GM18507 (cell line): ENCODE measurements at regions not wholly inside any gene's neighbourhood (a gene's known extent, or its start where the extent isn't known, plus 50 kb on each side); places are given as distances from the start of the nearest gene placed in this dataset.

Source experiments
- DNase-seq: peaks from one replicate; pipeline ENCODE4 v3.0.0; 2011; ENCODE audit warnings: low read depth; ENCODE audit not compliant: insufficient read length; ENCODE audit errors: extremely low spot score
- FAIRE-seq: peaks from 2 replicates; lab custom pipeline; 2011; peaks lifted over from hg19 to GRCh38; lab: Jason Lieb, UNC

DNA sequence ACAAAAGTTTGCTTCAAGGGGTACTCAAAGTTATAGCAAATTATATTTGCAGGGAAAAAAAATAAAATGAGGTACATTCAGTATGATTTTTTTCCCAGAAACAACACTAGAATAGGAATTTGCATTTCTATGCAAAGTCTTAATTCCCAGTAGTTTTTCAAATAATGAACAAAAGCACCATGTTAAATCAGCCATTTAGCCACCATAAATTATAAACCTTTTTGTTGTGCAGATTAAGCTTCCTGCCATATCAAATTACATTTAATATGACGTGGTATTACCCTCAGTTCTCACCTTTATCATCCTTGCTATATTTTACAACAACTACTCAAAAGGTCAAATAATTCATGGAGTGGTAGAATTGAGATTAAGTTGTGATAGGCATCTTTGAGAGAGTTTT, 136.6 kb upstream of the FRY start:
- FAIRE-seq (no peak), DNase-seq (no peak)

DNA sequence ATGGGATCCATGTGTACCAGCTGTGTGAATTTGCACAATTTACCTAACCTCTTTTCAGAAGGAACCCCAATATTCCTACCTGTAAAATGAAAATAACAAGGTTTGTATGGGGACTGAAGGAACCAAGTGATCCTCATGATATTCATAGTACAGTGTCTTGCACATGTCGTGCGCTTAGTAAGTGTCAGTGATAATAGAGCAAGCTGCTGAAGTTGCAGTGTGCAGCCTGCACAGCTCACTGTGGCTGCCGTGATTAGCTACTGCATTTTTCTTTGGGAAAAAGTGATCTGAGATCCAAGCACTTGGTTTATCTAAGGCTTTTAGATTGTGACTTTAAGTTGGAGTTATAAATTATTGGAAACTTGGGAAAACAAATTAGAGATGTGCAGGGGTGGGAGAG, 135.9 kb upstream of the FRY start:
- no peak for FAIRE-seq
- no peak for DNase-seq

DNA sequence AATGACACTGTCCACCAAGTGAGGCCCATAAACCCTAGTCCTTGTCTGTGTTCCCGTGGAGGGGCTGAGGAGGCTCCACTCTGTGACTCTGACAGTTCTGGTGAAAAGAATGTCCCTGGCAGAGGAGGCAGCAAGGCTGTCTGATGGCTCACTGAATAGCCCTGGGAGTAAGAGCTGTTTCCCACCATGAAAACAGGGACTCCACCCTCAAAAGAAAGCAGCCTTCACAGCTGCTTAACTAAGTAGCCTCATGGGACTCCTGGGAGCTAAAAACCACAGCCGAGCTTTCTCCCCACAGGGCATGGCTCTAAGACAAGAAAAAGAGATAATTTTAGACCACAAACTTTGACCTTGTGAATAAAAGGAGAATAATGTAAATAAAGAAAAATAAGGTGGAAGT, 135.1 kb upstream of the FRY start:
- FAIRE-seq (peak; percentile 58), DNase-seq (no peak)

DNA sequence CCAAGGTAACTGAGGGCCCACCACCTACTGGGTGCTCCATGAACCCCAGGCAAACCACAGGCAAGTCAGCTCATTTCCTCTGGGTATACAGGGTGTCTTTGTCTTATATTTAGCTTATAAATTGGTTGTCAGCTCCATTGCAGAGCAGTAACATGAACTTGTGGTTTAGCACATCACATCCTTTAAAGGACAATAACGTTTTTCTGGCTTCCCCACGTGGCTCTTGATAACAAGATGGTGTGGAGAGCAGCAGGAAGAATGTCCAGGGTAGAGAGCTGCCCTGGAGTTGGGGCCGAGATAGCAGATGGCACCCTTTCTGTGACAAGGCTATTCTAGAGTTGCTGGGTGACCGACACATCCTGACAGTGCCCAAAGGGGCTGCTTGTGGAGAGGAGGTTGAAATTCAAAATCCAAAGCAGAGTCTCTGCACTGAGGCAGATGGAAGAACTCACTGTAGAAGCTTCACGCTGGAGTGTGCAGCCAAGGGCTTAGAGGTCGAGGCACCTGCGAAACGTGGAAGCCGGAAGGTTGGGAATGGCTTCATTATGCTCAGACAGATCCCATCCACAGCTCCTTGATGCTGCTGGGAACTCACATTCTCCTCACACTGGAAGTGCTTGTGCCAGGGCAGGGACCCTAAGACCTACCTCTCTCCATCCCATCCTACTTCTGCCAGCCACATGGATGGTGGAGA, 133.0 kb upstream of the FRY start:
- DNase-seq: no peak
- FAIRE-seq: no peak

DNA sequence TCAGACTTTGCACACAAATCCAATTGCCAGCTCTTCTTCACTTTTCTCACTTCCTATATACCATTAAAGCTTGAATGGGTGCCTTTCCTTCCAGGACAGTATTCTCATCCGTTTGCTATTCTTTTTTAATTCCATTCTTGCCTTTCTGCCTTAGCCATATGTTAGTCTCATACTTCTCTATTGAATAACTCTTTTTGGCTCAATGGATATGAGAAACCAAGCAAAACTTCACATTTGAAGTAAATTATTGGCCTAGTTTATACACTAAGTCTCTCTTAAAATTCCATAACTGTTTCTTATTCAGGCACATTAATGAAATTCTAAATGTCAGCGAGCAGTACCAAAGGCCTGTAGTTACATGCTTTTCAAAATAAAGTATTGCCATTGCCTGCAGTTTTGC, 129.6 kb upstream of the FRY start:
- FAIRE-seq (no peak), DNase-seq (no peak)

DNA sequence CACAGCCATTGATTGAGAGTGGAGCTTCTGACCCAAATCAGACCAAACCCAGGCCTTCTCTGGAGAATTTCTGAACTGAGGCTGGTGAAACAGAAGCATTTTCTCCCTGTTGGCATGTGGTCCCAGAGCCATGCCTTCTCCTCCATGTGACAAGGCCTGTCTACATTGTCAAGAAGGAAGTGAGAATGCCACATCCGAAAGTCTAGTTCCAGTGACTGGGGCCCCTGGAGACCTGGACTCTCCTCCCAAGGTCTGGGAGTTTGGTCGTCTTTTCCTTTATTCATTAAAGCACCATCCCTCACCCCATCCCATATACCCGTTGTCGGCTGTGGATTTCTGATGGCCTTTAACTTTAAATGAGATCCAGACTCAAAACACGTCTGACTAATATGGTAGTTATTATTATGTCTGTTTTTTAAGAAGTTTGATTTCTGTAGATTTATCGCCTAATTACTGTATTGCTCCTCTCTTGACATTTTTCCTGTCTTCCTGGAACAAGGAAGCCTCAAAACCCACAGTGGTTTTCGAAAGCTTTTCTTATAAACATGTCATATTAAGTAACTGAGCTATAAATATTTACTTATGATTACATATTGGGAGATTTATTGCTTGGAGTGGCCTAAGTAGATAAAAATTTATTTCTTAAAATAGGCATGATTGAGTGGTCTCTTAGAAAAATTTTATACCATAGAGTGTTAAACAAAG, 128.3 kb upstream of the FRY start:
- DNase-seq (no peak), FAIRE-seq (no peak)

DNA sequence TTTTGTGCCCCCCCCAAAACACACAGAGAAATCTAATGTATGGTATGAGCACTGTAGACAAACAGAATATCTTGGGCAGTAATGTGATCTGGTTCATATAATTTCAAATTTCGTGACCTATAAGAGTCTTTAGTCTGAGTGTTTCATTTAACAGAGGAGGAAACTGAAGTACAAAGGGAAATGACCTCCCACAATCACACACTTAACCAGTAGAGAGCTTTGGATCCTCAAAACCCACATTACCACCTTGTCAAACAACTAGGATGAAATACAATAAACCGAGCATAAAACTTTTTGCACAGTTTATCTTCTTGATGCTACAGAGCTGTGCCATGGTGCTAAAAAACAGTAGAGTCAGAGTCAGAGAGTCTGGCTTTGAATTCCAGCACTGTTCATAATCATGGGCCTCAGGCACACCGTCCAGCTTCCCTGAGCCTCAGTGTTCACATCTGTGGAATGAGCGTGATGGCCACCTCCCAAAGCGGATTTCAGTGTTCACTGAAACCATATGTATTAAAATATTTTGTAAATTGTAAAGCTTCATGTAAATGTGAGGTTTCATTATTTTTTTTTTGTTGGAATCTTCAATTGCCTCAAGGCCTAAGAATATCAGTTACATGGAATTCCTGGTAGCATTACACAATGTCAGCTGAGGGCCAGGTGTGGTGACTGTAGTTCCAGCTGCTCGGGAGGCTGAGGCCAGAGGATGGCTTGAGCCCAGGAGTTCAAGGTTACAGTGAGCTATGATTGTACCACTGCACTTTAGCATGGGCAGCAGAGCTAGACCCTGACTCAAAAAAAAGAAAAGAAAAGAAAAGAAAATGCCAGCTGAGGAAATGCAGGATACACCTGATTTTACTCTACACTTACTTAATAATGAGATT, 126.4 kb upstream of the FRY start:
- DNase-seq (no peak), FAIRE-seq (no peak)

DNA sequence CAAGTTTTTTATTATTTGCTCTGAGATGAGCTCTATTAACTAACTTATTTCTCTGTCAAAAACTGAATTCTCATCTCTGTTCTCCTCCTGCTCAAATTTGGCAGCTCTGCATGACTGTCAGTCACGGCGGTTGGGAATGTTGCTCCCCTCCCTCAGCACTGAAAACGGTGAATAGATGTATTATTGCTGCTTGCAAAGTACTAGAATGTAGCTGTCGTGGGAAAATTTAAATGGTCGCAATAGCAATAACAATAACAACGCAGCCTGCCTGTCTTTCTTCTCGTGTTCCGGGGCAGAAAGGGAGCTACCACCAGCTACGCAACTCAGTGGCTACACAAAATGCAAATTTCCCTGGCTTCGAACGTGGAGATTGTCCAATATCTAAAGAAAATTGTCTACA, 125.6 kb upstream of the FRY start:
- FAIRE-seq (no peak), DNase-seq (no peak)

DNA sequence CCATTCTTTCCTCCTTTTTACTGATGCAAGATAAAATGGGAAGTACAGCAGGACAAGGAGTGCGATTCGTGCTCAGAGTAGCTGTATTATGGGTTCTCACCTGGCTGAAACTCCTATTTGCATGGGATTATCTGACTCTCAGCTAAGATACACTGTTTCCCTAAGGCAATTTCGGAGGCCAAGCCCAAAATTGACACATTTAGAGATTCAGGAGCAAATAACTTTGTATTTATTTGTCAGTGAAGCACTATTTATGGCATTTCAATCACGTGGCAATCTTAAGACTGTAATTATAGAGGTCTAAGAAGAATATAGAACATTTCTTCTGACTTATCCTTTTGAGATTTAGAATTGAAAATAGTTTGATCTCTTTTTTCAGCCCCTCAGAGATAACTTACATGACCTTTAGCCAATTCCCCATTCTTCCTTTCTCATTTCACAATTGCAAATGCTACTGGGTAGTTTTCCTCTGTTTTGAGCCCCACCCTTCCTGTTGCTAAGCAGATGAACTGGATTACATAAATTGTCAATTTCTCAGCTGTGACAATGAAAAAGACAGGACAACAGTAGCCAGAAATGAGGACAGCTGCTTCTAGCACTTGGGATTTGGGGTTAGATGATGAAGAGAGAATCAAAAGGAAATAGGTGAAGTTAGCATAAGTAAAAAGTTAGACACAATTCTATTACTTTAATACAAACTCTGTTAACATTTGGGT, 122.7 kb upstream of the FRY start:
- FAIRE-seq: no peak
- DNase-seq: no peak

DNA sequence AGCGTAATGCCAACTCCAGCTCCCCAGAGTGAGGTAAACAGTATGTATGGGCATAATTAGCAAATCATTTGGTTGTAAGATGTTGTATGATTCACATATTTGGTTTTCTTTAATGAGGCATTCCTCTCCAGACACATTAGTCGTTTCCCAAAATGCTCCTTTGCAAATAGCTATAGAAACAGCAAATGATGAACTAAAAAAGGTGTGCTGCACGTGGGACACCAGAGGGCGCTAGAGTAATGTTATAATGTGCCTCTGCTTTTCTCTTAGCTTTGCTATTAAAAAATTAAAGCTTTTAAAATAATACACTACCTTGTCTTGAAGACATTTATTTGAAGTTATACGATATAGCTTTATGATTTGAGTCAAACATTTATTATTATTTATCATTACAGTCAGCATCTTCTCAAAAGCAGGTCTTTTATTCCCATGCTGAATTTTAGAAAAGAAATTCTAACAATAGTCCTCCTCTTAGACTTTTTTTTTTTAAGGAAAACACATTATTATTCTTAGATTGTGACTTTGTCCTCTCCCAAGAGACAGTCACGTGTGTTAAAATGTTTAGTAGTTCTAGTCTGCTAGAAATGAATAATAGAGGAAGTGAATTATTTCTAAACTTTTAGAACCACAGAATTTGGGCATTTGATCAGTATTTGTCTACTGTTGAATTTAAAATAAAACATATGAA, 121.6 kb upstream of the FRY start:
- FAIRE-seq: peak; percentile 82
- DNase-seq: no peak

DNA sequence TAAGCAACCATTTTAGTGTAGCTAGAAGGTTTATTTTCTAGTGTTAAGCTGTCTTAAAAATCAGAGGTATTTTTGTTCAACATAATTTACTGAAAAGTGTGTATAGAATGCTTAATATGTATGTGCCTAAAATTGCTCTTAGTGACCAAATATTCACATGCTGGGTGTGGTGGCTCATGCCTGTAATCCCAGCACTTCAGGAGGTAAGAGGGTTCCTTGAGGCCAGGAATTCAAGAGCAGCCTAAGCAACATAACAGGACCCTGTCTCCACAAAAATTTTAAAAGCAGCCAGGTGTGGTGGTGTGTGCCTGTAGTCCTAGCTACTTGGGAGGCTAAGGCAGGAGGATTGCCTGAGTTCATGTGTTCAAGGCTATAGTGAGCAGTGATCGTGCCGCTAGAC, 120.9 kb upstream of the FRY start:
- DNase-seq (no peak), FAIRE-seq (no peak)

DNA sequence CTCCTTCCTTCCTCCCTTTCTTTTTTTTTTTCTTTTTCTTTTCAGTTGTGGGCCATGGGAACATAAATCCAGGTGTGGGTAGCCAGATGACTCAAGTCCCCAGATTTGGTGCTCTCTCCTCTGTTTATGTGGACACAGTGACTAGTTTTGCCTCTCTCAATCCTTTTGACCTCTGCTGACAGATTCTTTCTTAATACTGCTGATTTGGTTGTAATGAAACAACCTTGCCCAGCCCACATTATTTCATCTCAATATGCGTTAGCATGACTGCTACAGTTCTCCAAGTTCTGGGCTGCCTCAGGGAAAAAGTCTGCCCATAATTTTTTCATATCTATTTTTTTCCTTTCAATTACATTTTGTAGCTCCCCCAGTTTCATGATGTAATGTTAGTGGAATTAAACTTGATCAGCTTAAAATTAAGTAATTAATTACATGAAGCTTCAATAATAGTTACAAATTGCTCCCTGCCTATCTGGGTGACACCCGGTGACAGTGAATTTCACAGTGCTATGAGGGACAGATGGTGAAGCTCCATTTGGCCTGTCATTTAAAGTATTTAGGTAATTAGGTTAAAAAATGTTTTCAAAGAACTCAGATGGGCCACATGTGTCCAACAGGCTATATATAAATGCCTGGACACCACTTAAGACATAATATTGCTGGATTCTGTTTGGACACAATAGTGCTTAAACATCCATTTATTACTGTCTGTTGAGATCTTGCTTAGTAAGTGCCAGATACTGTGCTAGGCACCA, 118.8 kb upstream of the FRY start:
- no peak for DNase-seq
- FAIRE-seq: no peak

DNA sequence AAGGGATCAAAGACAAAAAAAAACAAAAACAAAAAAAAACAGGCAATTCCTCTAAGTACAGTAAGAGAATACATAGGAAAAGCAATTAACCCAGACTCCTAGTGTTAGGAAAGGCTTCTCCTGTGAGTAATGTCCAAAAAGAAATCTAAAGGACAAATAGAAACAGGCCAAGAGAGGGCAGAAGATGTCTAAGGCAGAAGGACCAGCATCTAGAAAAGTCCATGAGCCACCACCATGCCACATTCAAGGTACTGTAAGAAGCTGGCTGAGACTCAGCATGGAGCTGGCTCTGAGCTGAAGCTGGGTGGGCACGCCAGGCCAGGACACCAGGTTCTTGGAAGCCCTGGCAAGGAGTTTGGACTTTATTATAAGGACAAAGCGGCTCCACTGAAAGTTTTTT, 118.1 kb upstream of the FRY start:
- FAIRE-seq (no peak), DNase-seq (no peak)

DNA sequence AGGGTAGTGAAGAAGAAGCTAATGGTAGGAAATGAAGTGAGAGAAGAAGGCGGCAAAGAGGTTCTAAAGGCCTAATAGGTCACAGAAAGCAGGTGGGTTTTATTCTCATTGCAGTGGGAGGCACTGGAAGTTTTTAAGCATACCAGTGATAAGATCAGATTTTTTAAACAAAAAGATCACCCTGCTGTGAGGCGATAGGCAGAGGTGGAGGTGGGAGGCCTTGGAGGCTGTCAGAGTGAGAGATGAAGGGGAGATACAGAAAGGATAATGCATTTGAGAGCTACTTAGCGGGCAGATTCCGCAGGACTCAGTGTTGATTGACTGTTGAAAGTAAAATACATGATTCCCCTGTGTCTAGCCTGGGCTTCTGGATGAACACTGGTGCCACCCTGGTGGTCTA, 116.7 kb upstream of the FRY start:
- no peak for DNase-seq
- no peak for FAIRE-seq

DNA sequence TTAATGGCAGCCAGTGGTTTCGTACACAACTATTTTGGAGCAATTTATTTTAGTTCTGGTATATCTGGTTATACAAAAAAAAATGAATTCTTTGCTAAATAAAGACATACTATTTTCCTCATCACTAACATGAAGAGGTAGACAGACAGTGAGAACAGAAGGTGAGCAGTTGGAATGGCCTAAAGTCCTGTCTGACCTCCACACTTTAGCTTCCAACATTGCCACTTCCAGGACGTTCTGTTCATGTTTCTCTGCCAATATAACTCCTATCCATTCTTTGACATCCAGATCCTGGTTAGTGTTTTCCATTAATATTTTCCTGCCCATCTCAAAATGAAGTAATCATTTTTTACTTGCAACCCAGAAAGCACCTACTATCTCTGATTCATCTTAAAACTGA, 112.9 kb upstream of the FRY start:
- FAIRE-seq: no peak
- no peak for DNase-seq

DNA sequence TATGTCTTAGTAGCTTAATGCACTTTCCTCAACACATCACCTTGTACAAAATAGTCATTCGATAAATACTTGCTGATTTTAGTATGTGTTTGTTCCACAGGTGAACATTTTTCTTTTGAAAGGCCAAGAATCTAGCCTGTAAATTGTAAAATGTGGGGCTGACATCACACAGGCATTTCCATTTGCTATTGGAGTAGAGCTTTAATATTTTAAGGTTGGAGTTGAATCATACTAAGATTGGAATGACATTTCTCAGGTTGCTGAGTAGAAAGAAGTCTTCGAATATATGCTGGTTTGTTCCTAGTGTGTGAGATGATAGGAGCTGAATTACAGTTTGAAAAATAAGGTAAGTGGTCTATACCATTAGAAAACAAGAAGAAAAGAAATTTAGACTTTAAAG, 112.3 kb upstream of the FRY start:
- DNase-seq (no peak), FAIRE-seq (no peak)

DNA sequence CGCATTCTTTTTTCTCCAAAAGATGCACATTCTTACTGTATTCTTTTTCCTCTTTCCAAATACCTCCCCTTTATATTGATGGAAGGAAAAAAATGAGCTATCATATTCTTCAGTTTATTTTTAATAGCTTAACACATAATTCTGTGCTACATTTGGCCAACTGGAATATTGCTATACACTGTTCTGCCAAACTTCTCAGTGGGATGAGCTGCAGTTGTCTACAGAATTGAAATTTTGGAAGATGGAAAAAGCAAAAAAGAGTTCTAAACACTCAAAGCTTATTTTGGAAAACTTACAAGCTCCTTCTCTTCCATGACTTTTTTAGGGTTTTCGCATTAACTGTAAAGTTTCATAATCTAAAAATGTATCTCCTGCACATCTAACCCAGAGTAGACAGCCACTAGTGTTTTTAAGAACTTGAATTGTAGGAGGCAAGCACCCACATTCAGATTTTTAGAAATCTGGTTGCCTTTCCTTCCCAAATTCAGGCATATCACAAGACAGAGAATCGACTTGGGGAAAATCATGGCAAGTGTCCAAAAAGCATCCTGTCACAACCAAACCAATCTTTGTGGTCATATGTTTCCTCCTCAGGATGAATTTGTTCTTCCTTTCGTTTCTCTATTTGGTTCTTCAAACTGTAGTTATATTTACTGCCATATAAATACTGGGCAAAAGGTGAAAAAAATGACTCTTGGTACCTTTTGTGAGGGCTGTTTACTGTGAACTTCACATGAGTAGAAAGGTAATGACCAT, 111.4 kb upstream of the FRY start:
- DNase-seq (no peak), FAIRE-seq (peak; percentile 64)

DNA sequence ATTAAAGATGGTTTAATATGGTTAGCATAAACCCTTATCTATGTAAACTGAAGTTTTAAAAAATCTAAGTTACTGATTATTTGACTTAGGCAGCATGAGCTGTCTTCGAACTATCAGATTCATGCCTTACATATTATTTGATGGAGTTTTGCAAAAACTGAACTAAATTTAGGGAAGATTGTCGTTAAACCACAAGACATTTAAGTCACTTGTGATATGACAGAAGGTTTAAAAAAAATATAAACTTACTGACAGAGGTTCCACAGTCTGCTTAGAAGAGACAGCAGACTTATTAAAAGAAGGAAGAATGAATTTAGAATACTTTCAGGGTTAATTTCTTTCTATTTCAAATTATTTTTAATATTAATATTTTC, 110.9 kb upstream of the FRY start:
- FAIRE-seq (no peak), DNase-seq (no peak)
